ENCODE measurements at regions not wholly inside any gene's neighbourhood (a gene's known extent, or its start where the extent isn't known, plus 50 kb on each side); places are given as distances from the start of the nearest gene placed in this dataset.

DNA sequence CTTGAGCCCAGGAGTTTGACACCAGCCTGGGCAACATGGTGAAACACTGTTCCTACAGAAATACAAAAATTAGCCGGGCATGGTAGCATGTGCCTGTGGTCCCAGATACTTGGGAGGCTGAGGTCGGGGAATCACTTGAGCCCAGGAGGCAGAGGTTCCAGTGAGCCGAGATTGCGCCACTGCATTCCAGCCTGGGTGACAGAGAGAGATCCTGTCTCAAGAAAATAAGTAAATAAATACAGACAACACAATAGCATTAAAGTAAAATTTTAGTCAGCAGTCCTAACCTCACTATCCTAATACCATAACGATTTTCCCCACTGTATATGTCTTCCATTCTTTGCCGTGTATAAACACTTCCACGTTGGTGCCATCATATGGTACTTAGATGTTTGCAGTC lies 83.0 kb upstream of the MBOAT2 start:
- TF ChIP-seq, protein P1, sequence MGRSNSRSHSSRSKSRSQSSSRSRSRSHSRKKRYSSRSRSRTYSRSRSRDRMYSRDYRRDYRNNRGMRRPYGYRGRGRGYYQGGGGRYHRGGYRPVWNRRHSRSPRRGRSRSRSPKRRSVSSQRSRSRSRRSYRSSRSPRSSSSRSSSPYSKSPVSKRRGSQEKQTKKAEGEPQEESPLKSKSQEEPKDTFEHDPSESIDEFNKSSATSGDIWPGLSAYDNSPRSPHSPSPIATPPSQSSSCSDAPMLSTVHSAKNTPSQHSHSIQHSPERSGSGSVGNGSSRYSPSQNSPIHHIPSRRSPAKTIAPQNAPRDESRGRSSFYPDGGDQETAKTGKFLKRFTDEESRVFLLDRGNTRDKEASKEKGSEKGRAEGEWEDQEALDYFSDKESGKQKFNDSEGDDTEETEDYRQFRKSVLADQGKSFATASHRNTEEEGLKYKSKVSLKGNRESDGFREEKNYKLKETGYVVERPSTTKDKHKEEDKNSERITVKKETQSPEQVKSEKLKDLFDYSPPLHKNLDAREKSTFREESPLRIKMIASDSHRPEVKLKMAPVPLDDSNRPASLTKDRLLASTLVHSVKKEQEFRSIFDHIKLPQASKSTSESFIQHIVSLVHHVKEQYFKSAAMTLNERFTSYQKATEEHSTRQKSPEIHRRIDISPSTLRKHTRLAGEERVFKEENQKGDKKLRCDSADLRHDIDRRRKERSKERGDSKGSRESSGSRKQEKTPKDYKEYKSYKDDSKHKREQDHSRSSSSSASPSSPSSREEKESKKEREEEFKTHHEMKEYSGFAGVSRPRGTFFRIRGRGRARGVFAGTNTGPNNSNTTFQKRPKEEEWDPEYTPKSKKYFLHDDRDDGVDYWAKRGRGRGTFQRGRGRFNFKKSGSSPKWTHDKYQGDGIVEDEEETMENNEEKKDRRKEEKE (IDR thresholded peaks at IDR 0.05), result no peak
- no peak for TF ChIP-seq NR2C2 (IDR thresholded peaks at IDR 0.05; ENCODE audit: borderline replicate concordance, control insufficient read depth, insufficient read length, low read depth)
